ENCODE measurements at regions not wholly inside any gene's neighbourhood (a gene's known extent, or its start where the extent isn't known, plus 50 kb on each side); places are given as distances from the start of the nearest gene placed in this dataset.
A peak's percentile ranks its signal among the peaks of the same experiment; 100 is the strongest.

GRCh38 chr15:93308026-93308690 lies 219.1 kb upstream of the RGMA start:
- DNase-seq (ENCODE audit: low spot score), result no peak

GRCh38 chr15:93307513-93307912 lies 218.5 kb upstream of the RGMA start:
- no peak for DNase-seq (ENCODE audit: low spot score)

- no peak for DNase-seq (ENCODE audit: low spot score)
Measured at GRCh38 chr15:93305306-93305705, 216.3 kb upstream of the RGMA start.

GRCh38 chr15:93302080-93302765 lies 213.2 kb upstream of the RGMA start:
- DNase-seq (ENCODE audit: low spot score), result no peak

- no peak for DNase-seq (ENCODE audit: low spot score)
Measured at GRCh38 chr15:93300796-93301195, 211.8 kb upstream of the RGMA start.

GRCh38 chr15:93299675-93300074 lies 210.7 kb upstream of the RGMA start:
- DNase-seq (ENCODE audit: low spot score), result no peak

- no peak for DNase-seq (ENCODE audit: low spot score)
Measured at GRCh38 chr15:93298901-93299300, 209.9 kb upstream of the RGMA start.

GRCh38 chr15:93296759-93297500 lies 207.9 kb upstream of the RGMA start:
- DNase-seq (ENCODE audit: low spot score), result no peak

- no peak for DNase-seq (ENCODE audit: low spot score)
Measured at GRCh38 chr15:93294896-93295295, 205.9 kb upstream of the RGMA start.

- DNase-seq (ENCODE audit: low spot score), result no peak
Measured at GRCh38 chr15:93294066-93294465, 205.1 kb upstream of the RGMA start.

GRCh38 chr15:93291380-93291779 lies 202.4 kb upstream of the RGMA start:
- DNase-seq (ENCODE audit: low spot score), result no peak

- no peak for DNase-seq (ENCODE audit: low spot score)
Measured at GRCh38 chr15:93290618-93290946, 201.6 kb upstream of the RGMA start.

- no peak for DNase-seq (ENCODE audit: low spot score)
Measured at GRCh38 chr15:93289941-93290617, 201.1 kb upstream of the RGMA start.

- no peak for DNase-seq (ENCODE audit: low spot score)
Measured at GRCh38 chr15:93288728-93289294, 199.8 kb upstream of the RGMA start.

- peak; percentile 17 for DNase-seq (ENCODE audit: low spot score)
Measured at GRCh38 chr15:93286446-93286845, 197.4 kb upstream of the RGMA start.

GRCh38 chr15:93283854-93284253 lies 194.8 kb upstream of the RGMA start:
- DNase-seq (ENCODE audit: low spot score), result no peak

GRCh38 chr15:93282808-93283207 lies 193.8 kb upstream of the RGMA start:
- DNase-seq (ENCODE audit: low spot score), result no peak

GRCh38 chr15:93278783-93279182 lies 189.8 kb upstream of the RGMA start:
- DNase-seq (ENCODE audit: low spot score), result no peak

GRCh38 chr15:93278006-93278405 lies 189.0 kb upstream of the RGMA start:
- DNase-seq (ENCODE audit: low spot score), result no peak

- DNase-seq (ENCODE audit: low spot score), result no peak
Measured at GRCh38 chr15:93274257-93274656, 185.2 kb upstream of the RGMA start.

GRCh38 chr15:93271871-93272270 lies 182.9 kb upstream of the RGMA start:
- no peak for DNase-seq (ENCODE audit: low spot score)

GRCh38 chr15:93270937-93271467 lies 182.0 kb upstream of the RGMA start:
- DNase-seq (ENCODE audit: low spot score), result no peak
